Esophagus squamous epithelium (tissue), 4 donors: ENCODE measurements at regions not wholly inside any gene's neighbourhood (a gene's known extent, or its start where the extent isn't known, plus 50 kb on each side); places are given as distances from the start of the nearest gene placed in this dataset.

Experiments
- CTCF ChIP-seq, 6 experiments: fragments of 450-650 bp in 4 of 6; fragments of 200-600 bp in 2 of 6; sonication (generic) in 2 of 6; IDR thresholded peaks; one replicate each; pipeline ENCODE4 v1.5.1; 2016 to 2019; ENCODE audit warnings: antibody characterized with exemption in 6 of 6, mild to moderate bottlenecking in 4 of 6, moderate library complexity in 4 of 6
- POLR2A ChIP-seq, 4 donors: fragments of 450-650 bp; IDR thresholded peaks; one replicate each; pipeline ENCODE4 v1.6.1; 2017; ENCODE audit warnings: antibody characterized with exemption in 4 of 4, mild to moderate bottlenecking in 4 of 4, moderate library complexity in 3 of 4

GRCh38 chr6:40726853-40727252 is 139.7 kb upstream of the LRFN2 start:
- no peak for TF ChIP-seq CTCF (IDR thresholded peaks at IDR 0.05)
- TF ChIP-seq POLR2A (IDR thresholded peaks at IDR 0.05): no peak
